Glomerular visceral epithelial cell (primary cell): ENCODE measurements at regions not wholly inside any gene's neighbourhood (a gene's known extent, or its start where the extent isn't known, plus 50 kb on each side); places are given as distances from the start of the nearest gene placed in this dataset.
"Not testable (repeated sequence)": the region's sequence is repeated elsewhere in the genome, so short reads cannot be mapped to it uniquely, and the experiment has no call there.

Experiments
- DNase-seq: peaks from one replicate; pipeline ENCODE4 v3.0.0-alpha.2; 2016; ENCODE audit errors: extremely low spot score

- DNase-seq: no peak
These were observed 232.5 kb upstream of the ASCC3 start for GRCh38 chr6:101113468-101114260.

GRCh38 chr6:101114703-101115102 is 233.6 kb upstream of the ASCC3 start:
- DNase-seq: peak; percentile 49

GRCh38 chr6:101116337-101116736 is 235.2 kb upstream of the ASCC3 start:
- DNase-seq: no peak

GRCh38 chr6:101117393-101118135 is 236.4 kb upstream of the ASCC3 start:
- DNase-seq: no peak

GRCh38 chr6:101118136-101118396 is 236.9 kb upstream of the ASCC3 start:
- no peak for DNase-seq

- DNase-seq: no peak
These were observed 239.6 kb upstream of the ASCC3 start for GRCh38 chr6:101120747-101121146.

- no peak for DNase-seq
These were observed 244.3 kb upstream of the ASCC3 start for GRCh38 chr6:101125380-101125971.

- DNase-seq: no peak
These were observed 245.4 kb upstream of the ASCC3 start for GRCh38 chr6:101126501-101126900.

GRCh38 chr6:101129851-101130250 is 248.7 kb upstream of the ASCC3 start:
- no peak for DNase-seq

GRCh38 chr6:101146389-101146788 is 247.1 kb upstream of the GRIK2 start:
- no peak for DNase-seq

- DNase-seq: no peak
These were observed 243.3 kb upstream of the GRIK2 start for GRCh38 chr6:101150226-101150625.

- not testable (repeated sequence) for DNase-seq
These were observed 235.9 kb upstream of the GRIK2 start for GRCh38 chr6:101157638-101158037.

GRCh38 chr6:101163611-101164010 is 229.9 kb upstream of the GRIK2 start:
- no peak for DNase-seq

GRCh38 chr6:101167638-101168037 is 225.9 kb upstream of the GRIK2 start:
- DNase-seq: no peak

GRCh38 chr6:101171049-101171448 is 222.5 kb upstream of the GRIK2 start:
- DNase-seq: not testable (repeated sequence)

- no peak for DNase-seq
These were observed 214.8 kb upstream of the GRIK2 start for GRCh38 chr6:101178748-101179147.

- no peak for DNase-seq
These were observed 212.5 kb upstream of the GRIK2 start for GRCh38 chr6:101181006-101181405.

GRCh38 chr6:101188285-101188798 is 205.2 kb upstream of the GRIK2 start:
- not testable (repeated sequence) for DNase-seq

GRCh38 chr6:101195588-101195987 is 197.9 kb upstream of the GRIK2 start:
- DNase-seq: peak; percentile 2

GRCh38 chr6:101199441-101199840 is 194.1 kb upstream of the GRIK2 start:
- DNase-seq: no peak

GRCh38 chr6:101202867-101203374 is 190.6 kb upstream of the GRIK2 start:
- no peak for DNase-seq

- DNase-seq: no peak
These were observed 189.8 kb upstream of the GRIK2 start for GRCh38 chr6:101203664-101204063.

- no peak for DNase-seq
These were observed 185.4 kb upstream of the GRIK2 start for GRCh38 chr6:101208152-101208551.
